ENCODE measurements at regions not wholly inside any gene's neighbourhood (a gene's known extent, or its start where the extent isn't known, plus 50 kb on each side); places are given as distances from the start of the nearest gene placed in this dataset.

- TF ChIP-seq CTCF (IDR thresholded peaks at IDR 0.05) (no peak), EZH2 (IDR thresholded peaks at IDR 0.05; ENCODE audit: borderline replicate concordance, insufficient read depth, low read depth, low read length, poor library complexity, severe bottlenecking) (no peak)
Observed at GRCh38 chr14:58722441-58722840, 84.7 kb downstream of the DACT1 start.

All from B cell (primary cell).